Ovary (tissue), 3 donors: ENCODE measurements at regions not wholly inside any gene's neighbourhood (a gene's known extent, or its start where the extent isn't known, plus 50 kb on each side); places are given as distances from the start of the nearest gene placed in this dataset.

Experiments used
- CTCF ChIP-seq, 3 donors: fragments of 450-650 bp in 2 of 3; fragments of 200-600 bp in 1 of 3; IDR thresholded peaks; one replicate each; pipeline versions ENCODE4 v1.5.1 to v1.8.0; 2016 to 2022; ENCODE audit warnings: antibody characterized with exemption in 3 of 3, mild to moderate bottlenecking in 1 of 3
- POLR2A ChIP-seq: fragments of 450-650 bp; IDR thresholded peaks from one replicate; pipeline ENCODE4 v1.6.1; 2017; ENCODE audit warnings: antibody characterized with exemption, mild to moderate bottlenecking, moderate library complexity
- donor health status: DM: no; HTN: no; CAD: no.

- TF ChIP-seq CTCF (IDR thresholded peaks at IDR 0.05) (no peak), POLR2A (no peak)
Observed at GRCh38 chr15:36029606-36030210, 483.7 kb upstream of the DPH6 start.
